Gastroesophageal sphincter (tissue), 4 donors: ENCODE measurements at regions not wholly inside any gene's neighbourhood (a gene's known extent, or its start where the extent isn't known, plus 50 kb on each side); places are given as distances from the start of the nearest gene placed in this dataset.

Experiments used
- ATAC-seq: fragments of 150-250 bp; one replicate; pipeline ENCODE4 v1.9.1; 2016; ENCODE audit warnings: mild to moderate bottlenecking, moderate library complexity
- H3K27ac ChIP-seq, 4 donors: fragments of 200-600 bp; sonication (generic) in 3 of 4; 1 replicate in 3 of 4; 2 replicates in 1 of 4; pipeline ENCODE4 v1.5.1; 2016 to 2019
- H3K27me3 ChIP-seq: fragments of 200-600 bp; sonication (generic); one replicate; pipeline ENCODE4 v1.5.1; 2019
- H3K36me3 ChIP-seq, 2 donors: fragments of 200-600 bp; sonication (generic); one replicate each; pipeline ENCODE4 v1.5.1; 2019; ENCODE audit warnings: control low read depth in 1 of 2
- H3K4me1 ChIP-seq, 3 donors: fragments of 200-600 bp; sonication (generic); 1 replicate in 2 of 3; 2 replicates in 1 of 3; pipeline ENCODE4 v1.5.1; 2016 to 2019; ENCODE audit warnings: control low read depth in 2 of 3
- H3K4me3 ChIP-seq, 2 donors: fragments of 200-600 bp; sonication (generic); one replicate each; pipeline ENCODE4 v1.5.1; 2019; ENCODE audit warnings: mild to moderate bottlenecking in 1 of 2, moderate library complexity in 1 of 2
- H3K9me3 ChIP-seq, 3 donors: fragments of 200-600 bp; sonication (generic); one replicate each; pipeline ENCODE4 v1.5.1; 2017 to 2019; ENCODE audit warnings: control low read depth in 2 of 3
- CTCF ChIP-seq, 4 experiments: fragments of 200-600 bp in 2 of 4; fragments of 450-650 bp in 2 of 4; sonication (generic) in 1 of 4; IDR thresholded peaks; one replicate each; pipeline ENCODE4 v1.5.1; 2017 to 2019; ENCODE audit warnings: antibody characterized with exemption in 4 of 4, mild to moderate bottlenecking in 2 of 4, moderate library complexity in 2 of 4
- EP300 ChIP-seq: sonication (generic); formaldehyde crosslinking; IDR thresholded peaks from one replicate; pipeline ENCODE4 v1.6.1; 2017; ENCODE audit warnings: antibody characterized with exemption, mild to moderate bottlenecking
- POLR2A ChIP-seq, 2 donors: fragments of 450-650 bp; IDR thresholded peaks; one replicate each; pipeline ENCODE4 v1.6.1; 2017; ENCODE audit warnings: antibody characterized with exemption in 2 of 2, mild to moderate bottlenecking in 2 of 2, moderate library complexity in 1 of 2
- POLR2AphosphoS5 ChIP-seq: sonication (generic); formaldehyde crosslinking; IDR thresholded peaks from one replicate; pipeline ENCODE4 v1.6.1; 2017; ENCODE audit warnings: antibody characterized with exemption
- WGBS, 2 donors: methylation state at CpG; one replicate each; pipeline ENCODE4 v1.1.5; 2018; ENCODE audit warnings: low coverage in 1 of 2; 5-methylcytosine and 5-hydroxymethylcytosine counted together

GRCh38 chr2:228611171-228611570 lies 429.7 kb upstream of the SPHKAP start:
- Histone ChIP-seq H3K4me1 (no peaks in the 10 kb centered on the region), H3K27me3 (no peaks in the 10 kb centered on the region), H3K27ac (no peak overlapping the region), H3K9me3 (peaks cover 0 to 14% (median 0%) of the 10 kb centered on the region in 3 donors), H3K36me3 (no peaks in the 10 kb centered on the region), H3K4me3 (no peak overlapping the region)
- WGBS, 2 donors = 76 to 92% methylated on average over 1 of the region's 1 CpG
- TF ChIP-seq POLR2AphosphoS5 (no peak), EP300 (no peak), POLR2A (IDR thresholded peaks at IDR 0.05) (no peak), CTCF (IDR thresholded peaks at IDR 0.05) (no peak)
- no peak for ATAC-seq

GRCh38 chr2:228602288-228602687 lies 420.8 kb upstream of the SPHKAP start:
- no peaks in the 10 kb centered on the region for H3K36me3 ChIP-seq
- WGBS, 2 donors = 25 to 29% methylated on average over 2 of the region's 2 CpGs
- peaks cover 0 to 1% (median 0%) of the 10 kb centered on the region in 3 donors for H3K9me3 ChIP-seq
- TF ChIP-seq POLR2AphosphoS5 (no peak), CTCF (IDR thresholded peaks at IDR 0.05) (no peak), EP300 (no peak), POLR2A (IDR thresholded peaks at IDR 0.05) (no peak)
- no peaks in the 10 kb centered on the region for H3K27me3 ChIP-seq
- H3K4me1 ChIP-seq = no peaks in the 10 kb centered on the region
- ATAC-seq = no peak
- H3K4me3 ChIP-seq = no peak overlapping the region
- no peak overlapping the region for H3K27ac ChIP-seq

GRCh38 chr2:228600265-228600664 lies 418.8 kb upstream of the SPHKAP start:
- 66 to 78% methylated on average over 2 of the region's 2 CpGs for WGBS, 2 donors
- Histone ChIP-seq H3K4me3 (no peak overlapping the region), H3K27me3 (no peaks in the 10 kb centered on the region), H3K4me1 (no peaks in the 10 kb centered on the region), H3K36me3 (no peaks in the 10 kb centered on the region), H3K27ac (no peak overlapping the region), H3K9me3 (no peaks in the 10 kb centered on the region)
- no peak for ATAC-seq
- TF ChIP-seq POLR2AphosphoS5 (no peak), POLR2A (IDR thresholded peaks at IDR 0.05) (no peak), CTCF (IDR thresholded peaks at IDR 0.05) (no peak), EP300 (no peak)

- no peaks in the 10 kb centered on the region for H3K9me3 ChIP-seq
- no peaks in the 10 kb centered on the region for H3K36me3 ChIP-seq
- no peak for TF ChIP-seq CTCF (IDR thresholded peaks at IDR 0.05)
- TF ChIP-seq EP300 = no peak
- no peak for TF ChIP-seq POLR2A (IDR thresholded peaks at IDR 0.05)
- no peak for TF ChIP-seq POLR2AphosphoS5
- H3K4me1 ChIP-seq = no peaks in the 10 kb centered on the region
- H3K27ac ChIP-seq = no peak overlapping the region
- WGBS, 2 donors = 80 to 83% methylated on average over 1 of the region's 1 CpG
- H3K4me3 ChIP-seq = no peak overlapping the region
- H3K27me3 ChIP-seq = no peaks in the 10 kb centered on the region
- ATAC-seq = no peak
Measured at GRCh38 chr2:228599781-228600180, 418.3 kb upstream of the SPHKAP start.

GRCh38 chr2:228599297-228599696 lies 417.8 kb upstream of the SPHKAP start:
- Histone ChIP-seq H3K27ac (no peak overlapping the region), H3K27me3 (no peaks in the 10 kb centered on the region), H3K36me3 (no peaks in the 10 kb centered on the region), H3K4me3 (no peak overlapping the region), H3K4me1 (no peaks in the 10 kb centered on the region), H3K9me3 (no peaks in the 10 kb centered on the region)
- 49 to 63% methylated on average over 4 to 5 of the region's 5 CpGs for WGBS, 2 donors
- TF ChIP-seq POLR2A (IDR thresholded peaks at IDR 0.05) = no peak
- TF ChIP-seq EP300 = no peak
- TF ChIP-seq POLR2AphosphoS5 = no peak
- no peak for TF ChIP-seq CTCF (IDR thresholded peaks at IDR 0.05)
- no peak for ATAC-seq
